Activated CD8-positive, alpha-beta memory T cell treated with anti-CD3 and anti-CD28 coated beads for 4 hours (primary cell): ENCODE measurements at regions not wholly inside any gene's neighbourhood (a gene's known extent, or its start where the extent isn't known, plus 50 kb on each side); places are given as distances from the start of the nearest gene placed in this dataset.

Experiments
- DNase-seq, 2 donors: peaks; one replicate each; pipeline ENCODE4 v3.0.0-alpha.2; 2020; ENCODE audit warnings: low read depth in 2 of 2

- no peak for DNase-seq
Observed at GRCh38 chr18:22113144-22113844, 56.1 kb upstream of the GATA6 start.

GRCh38 chr18:22114526-22115321 lies 54.7 kb upstream of the GATA6 start:
- DNase-seq: no peak

- no peak for DNase-seq
Observed at GRCh38 chr18:22115573-22115972, 53.8 kb upstream of the GATA6 start.
